RWPE2 (cell line): ENCODE measurements at regions not wholly inside any gene's neighbourhood (a gene's known extent, or its start where the extent isn't known, plus 50 kb on each side); places are given as distances from the start of the nearest gene placed in this dataset.

Source experiments
- ATAC-seq: fragments of 200-7000 bp; cut with Tn5 transposase; 3 replicates; pipeline ENCODE4 v1.9.1; 2021; ENCODE audit warnings: low read depth
- DNase-seq: peaks from one replicate; pipeline ENCODE4 v3.0.0-alpha.2; 2020; ENCODE audit warnings: low spot score
- H3K27ac ChIP-seq: fragments of 450-650 bp; 2 replicates; pipeline ENCODE4 v1.5.1; 2017; ENCODE audit warnings: mild to moderate bottlenecking; ENCODE audit not compliant: poor library complexity, severe bottlenecking
- H3K27me3 ChIP-seq: fragments of 250-450 bp; sonication (Bioruptor Pico); 2 replicates; pipeline ENCODE4 v1.5.1; 2021; ENCODE audit warnings: mild to moderate bottlenecking, moderate library complexity; ENCODE audit not compliant: insufficient read depth, poor library complexity, severe bottlenecking
- H3K36me3 ChIP-seq: fragments of 250-450 bp; sonication (Bioruptor Pico); 2 replicates; pipeline ENCODE4 v1.5.1; 2020; ENCODE audit warnings: low read depth, mild to moderate bottlenecking, moderate library complexity
- H3K4me1 ChIP-seq: fragments of 250-450 bp; sonication (Bioruptor Pico); 2 replicates; pipeline ENCODE4 v1.5.1; 2021; ENCODE audit warnings: mild to moderate bottlenecking, moderate library complexity; ENCODE audit not compliant: insufficient read depth, poor library complexity, severe bottlenecking
- H3K4me3 ChIP-seq: fragments of 250-450 bp; sonication (Bioruptor Pico); 2 replicates; pipeline ENCODE4 v1.5.1; 2021; ENCODE audit warnings: mild to moderate bottlenecking, moderate library complexity; ENCODE audit not compliant: severe bottlenecking
- H3K9me3 ChIP-seq: fragments of 250-450 bp; sonication (Bioruptor Pico); 2 replicates; pipeline ENCODE4 v1.5.1; 2021; ENCODE audit warnings: mild to moderate bottlenecking, moderate library complexity; ENCODE audit not compliant: severe bottlenecking
- TF ChIP-seq, protein P1 (sequence below): fragments of 450-650 bp; IDR thresholded peaks from one replicate; pipeline ENCODE4 v1.5.1; 2017; ENCODE audit warnings: mild to moderate bottlenecking, moderate library complexity; ENCODE audit not compliant: poor library complexity, severe bottlenecking

DNA sequence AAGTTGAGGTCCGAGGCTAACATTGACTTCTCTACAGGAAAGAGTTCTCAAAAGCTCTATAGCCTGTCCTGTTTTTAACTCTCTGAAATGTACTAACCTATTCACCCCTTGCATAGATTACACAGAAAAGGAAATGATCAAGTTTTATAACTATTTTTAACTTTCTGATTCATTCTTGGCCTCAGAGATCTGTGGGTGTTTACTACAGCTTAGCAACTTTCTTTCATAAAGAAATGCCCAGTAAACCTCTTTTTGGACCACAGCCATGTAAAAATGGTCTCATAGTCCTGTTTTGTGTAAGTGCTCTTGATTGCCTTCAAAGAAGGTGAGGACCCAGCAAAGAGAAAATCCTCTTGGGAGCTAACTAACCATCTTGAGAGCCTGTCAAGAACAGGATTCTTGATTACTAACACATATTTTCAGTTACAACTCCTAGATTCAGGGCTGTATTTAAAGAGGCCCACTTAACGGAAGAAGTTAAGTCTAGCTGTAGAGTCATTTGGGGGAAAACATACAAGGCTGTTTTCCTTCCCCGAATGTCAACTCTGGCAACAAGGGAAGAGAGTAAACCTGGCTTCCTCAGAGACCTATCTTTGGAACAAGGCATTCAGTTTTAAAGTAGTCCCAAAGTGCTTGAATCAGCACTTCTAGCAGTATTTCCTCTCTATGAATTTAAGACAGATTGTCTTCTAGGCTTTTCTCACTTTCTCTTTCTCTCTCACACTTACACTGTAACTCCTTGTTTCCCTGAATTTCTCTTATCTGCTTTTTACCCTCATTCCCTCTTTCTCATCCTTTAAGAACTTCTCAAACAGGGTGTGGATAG, 78.2 kb downstream of the IL21 start:
- no peak; the same call in 2 of the 3 replicates for ATAC-seq
- TF ChIP-seq, protein P1, sequence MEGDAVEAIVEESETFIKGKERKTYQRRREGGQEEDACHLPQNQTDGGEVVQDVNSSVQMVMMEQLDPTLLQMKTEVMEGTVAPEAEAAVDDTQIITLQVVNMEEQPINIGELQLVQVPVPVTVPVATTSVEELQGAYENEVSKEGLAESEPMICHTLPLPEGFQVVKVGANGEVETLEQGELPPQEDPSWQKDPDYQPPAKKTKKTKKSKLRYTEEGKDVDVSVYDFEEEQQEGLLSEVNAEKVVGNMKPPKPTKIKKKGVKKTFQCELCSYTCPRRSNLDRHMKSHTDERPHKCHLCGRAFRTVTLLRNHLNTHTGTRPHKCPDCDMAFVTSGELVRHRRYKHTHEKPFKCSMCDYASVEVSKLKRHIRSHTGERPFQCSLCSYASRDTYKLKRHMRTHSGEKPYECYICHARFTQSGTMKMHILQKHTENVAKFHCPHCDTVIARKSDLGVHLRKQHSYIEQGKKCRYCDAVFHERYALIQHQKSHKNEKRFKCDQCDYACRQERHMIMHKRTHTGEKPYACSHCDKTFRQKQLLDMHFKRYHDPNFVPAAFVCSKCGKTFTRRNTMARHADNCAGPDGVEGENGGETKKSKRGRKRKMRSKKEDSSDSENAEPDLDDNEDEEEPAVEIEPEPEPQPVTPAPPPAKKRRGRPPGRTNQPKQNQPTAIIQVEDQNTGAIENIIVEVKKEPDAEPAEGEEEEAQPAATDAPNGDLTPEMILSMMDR = no peak
- Histone ChIP-seq H3K27me3 (no peaks in the 10 kb centered on the region), H3K36me3 (no peaks in the 10 kb centered on the region), H3K9me3 (no peaks in the 10 kb centered on the region), H3K4me3 (no peak overlapping the region), H3K27ac (no peak overlapping the region), H3K4me1 (no peaks in the 10 kb centered on the region)
- no peak for DNase-seq

DNA sequence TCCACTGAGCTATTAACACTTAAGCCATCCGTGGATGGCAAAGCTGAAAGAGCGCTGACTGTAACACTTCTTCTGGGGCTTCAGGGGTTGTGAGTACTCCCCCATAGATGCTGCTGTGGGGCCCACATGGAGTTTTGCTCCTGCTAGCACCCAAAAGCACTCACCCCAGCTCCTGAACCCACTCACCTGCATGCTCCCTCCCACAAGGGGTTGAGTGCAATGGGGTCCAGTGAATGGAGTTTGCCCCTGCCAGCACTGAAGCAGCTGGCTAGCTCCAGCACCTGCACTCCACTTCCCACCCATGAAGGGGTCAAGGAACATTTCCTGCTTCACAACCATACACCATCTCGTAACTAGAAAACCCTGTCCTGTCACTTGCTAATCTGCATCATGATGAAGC, 78.9 kb downstream of the IL21 start:
- no peak overlapping the region for H3K4me3 ChIP-seq
- no peaks in the 10 kb centered on the region for H3K4me1 ChIP-seq
- no peaks in the 10 kb centered on the region for H3K36me3 ChIP-seq
- H3K27ac ChIP-seq = no peak overlapping the region
- no peaks in the 10 kb centered on the region for H3K9me3 ChIP-seq
- DNase-seq = no peak
- TF ChIP-seq, protein P1 = no peak
- no peak for ATAC-seq
- H3K27me3 ChIP-seq = no peaks in the 10 kb centered on the region

DNA sequence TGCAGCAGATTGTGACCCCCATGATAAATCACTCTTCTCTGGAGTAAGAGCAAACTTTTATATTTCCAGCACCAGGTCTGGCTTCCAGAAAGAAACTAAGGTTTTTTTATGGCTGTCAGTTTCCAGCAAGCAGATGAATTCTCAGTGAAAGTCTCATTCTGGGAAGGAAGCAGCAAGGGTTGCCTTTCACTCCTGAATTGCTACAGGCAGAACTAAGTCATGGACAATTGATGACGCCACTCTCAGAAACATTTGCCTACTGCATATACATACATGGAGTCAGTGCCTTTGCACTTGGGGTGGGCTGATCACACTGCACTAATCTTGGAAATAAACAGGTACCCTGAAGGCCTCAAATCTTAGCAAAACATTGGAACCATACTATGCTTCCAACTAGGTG, 80.0 kb downstream of the IL21 start:
- H3K4me1 ChIP-seq = no peaks in the 10 kb centered on the region
- DNase-seq = no peak
- no peak for ATAC-seq
- H3K27ac ChIP-seq = no peak overlapping the region
- TF ChIP-seq, protein P1 = no peak
- no peaks in the 10 kb centered on the region for H3K27me3 ChIP-seq
- no peak overlapping the region for H3K4me3 ChIP-seq
- no peaks in the 10 kb centered on the region for H3K9me3 ChIP-seq
- H3K36me3 ChIP-seq = no peaks in the 10 kb centered on the region

DNA sequence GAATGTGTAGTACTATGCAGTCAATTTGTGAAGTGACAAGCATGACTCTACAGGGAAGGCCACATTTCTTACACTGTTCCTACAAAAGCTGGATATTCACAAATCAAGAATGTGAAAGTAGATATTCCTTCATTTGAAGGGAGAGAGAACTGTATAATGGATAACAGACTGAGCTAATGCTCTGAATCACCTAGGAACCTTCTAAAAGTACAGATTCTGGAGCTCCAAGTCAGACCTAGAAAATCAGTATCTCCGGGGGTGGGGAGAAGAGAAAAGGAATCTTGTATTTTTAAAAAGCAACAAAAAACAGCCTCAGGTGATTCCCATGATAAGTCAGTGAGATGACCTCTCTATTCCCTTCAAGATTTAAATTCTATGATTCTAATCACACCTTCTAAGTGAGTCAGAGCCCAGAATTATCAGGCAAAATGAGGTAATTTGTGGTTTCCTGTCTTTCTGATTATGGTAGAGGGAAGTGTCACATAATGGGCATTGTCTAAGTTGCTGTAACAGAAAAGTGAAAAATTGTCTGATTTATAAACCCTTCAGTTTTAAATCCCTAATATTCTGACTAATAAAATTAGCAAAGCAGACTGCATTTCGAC, 80.9 kb downstream of the IL21 start:
- no peak overlapping the region for H3K27ac ChIP-seq
- no peak overlapping the region for H3K4me3 ChIP-seq
- ATAC-seq (no peak), DNase-seq (no peak)
- no peaks in the 10 kb centered on the region for H3K27me3 ChIP-seq
- H3K36me3 ChIP-seq = no peaks in the 10 kb centered on the region
- TF ChIP-seq, protein P1 = no peak
- no peaks in the 10 kb centered on the region for H3K4me1 ChIP-seq
- H3K9me3 ChIP-seq = no peaks in the 10 kb centered on the region
